GM12878 (cell line): ENCODE measurements at regions not wholly inside any gene's neighbourhood (a gene's known extent, or its start where the extent isn't known, plus 50 kb on each side); places are given as distances from the start of the nearest gene placed in this dataset.

Experiments used
- ATAC-seq: fragments of 200-7000 bp; cut with Tn5 transposase; 3 replicates; pipeline ENCODE4 v1.9.1; 2020; ENCODE audit warnings: mild to moderate bottlenecking, moderate library complexity
- BruUV-seq: library from RNA; stranded (reverse); fragments of 400-500 nt; replicated peaks from 2 replicates; lab custom pipeline; 2021; lab: Mats Ljungman, UMichigan
- CTCF ChIA-PET: fragments of 300-600 bp; sonication (Branson Sonifier 250); formaldehyde crosslinking; extraction: SDS; loops from one replicate; lab custom pipeline; 2021; ENCODE audit warnings: inconsistent platforms; lab: Yijun Ruan, JAX
- POLR2A ChIA-PET: fragments of 350-600 bp; formaldehyde crosslinking; extraction: SDS; loops from one replicate; lab custom pipeline; 2021; ENCODE audit warnings: inconsistent platforms; lab: Charles Lee
- RAD21 ChIA-PET: fragments of 300-600 bp; sonication (Branson Sonifier 250); formaldehyde crosslinking; loops from one replicate; lab custom pipeline; 2023; ENCODE audit warnings: antibody characterized with exemption; ENCODE audit not compliant: unreplicated experiment; lab: Charles Lee
- SMC1A ChIA-PET: fragments of 300-600 bp; sonication (Branson Sonifier 250); formaldehyde crosslinking; loops from one replicate; lab custom pipeline; 2023; ENCODE audit not compliant: unreplicated experiment, uncharacterized antibody; lab: Charles Lee
- DNase-seq: peaks from one replicate; pipeline ENCODE4 v3.0.0-alpha.2; 2011; ENCODE audit warnings: low read depth, low spot score
- FAIRE-seq: peaks from 3 replicates; lab custom pipeline; 2011; peaks lifted over from hg19 to GRCh38; lab: Jason Lieb, UNC
- H2AFZ ChIP-seq: 2 replicates; pipeline ENCODE4 v1.6.0; 2011; ENCODE audit warnings: low read depth, low read length, control low read depth; ENCODE audit not compliant: control insufficient read depth
- H3K27ac ChIP-seq: 2 replicates; pipeline ENCODE4 v1.5.1; 2011; ENCODE audit warnings: control low read depth; ENCODE audit not compliant: control insufficient read depth, insufficient read depth
- H3K27me3 ChIP-seq, 2 experiments: replicated peaks in 1 of 2; 2 replicates each; pipeline versions ENCODE4 v1.6.0 to v1.6.1; 2011; ENCODE audit warnings: low read length in 1 of 2; ENCODE audit not compliant: control insufficient read depth in 2 of 2, insufficient read depth in 2 of 2
- H3K36me3 ChIP-seq, 2 experiments: 2 replicates each; pipeline ENCODE4 v1.5.1; 2011; ENCODE audit warnings: low read length in 1 of 2; ENCODE audit not compliant: control insufficient read depth in 2 of 2, insufficient read depth in 2 of 2
- H3K4me1 ChIP-seq: 2 replicates; pipeline ENCODE4 v1.6.1; 2011; ENCODE audit warnings: mild to moderate bottlenecking, low read length, moderate library complexity, mixed read lengths; ENCODE audit not compliant: control insufficient read depth, insufficient read depth
- H3K4me2 ChIP-seq: 2 replicates; pipeline ENCODE4 v1.6.0; 2011; ENCODE audit warnings: control low read depth; ENCODE audit not compliant: control insufficient read depth, insufficient read depth
- H3K4me3 ChIP-seq: fragments of 200-600 bp; sonication (generic); 2 replicates; pipeline ENCODE4 v1.5.1; 2016
- H3K79me2 ChIP-seq: 2 replicates; pipeline ENCODE4 v1.6.0; 2011; ENCODE audit warnings: low read length; ENCODE audit not compliant: control insufficient read depth, insufficient read depth
- H3K9ac ChIP-seq: 2 replicates; pipeline ENCODE4 v1.8.0; 2011; ENCODE audit warnings: low read length, control low read depth, mixed read lengths; ENCODE audit not compliant: control insufficient read depth, insufficient read depth
- H3K9me3 ChIP-seq: replicated peaks from 3 replicates; pipeline ENCODE4 v1.5.1; 2011; ENCODE audit warnings: mild to moderate bottlenecking, low read length; ENCODE audit not compliant: control insufficient read depth, insufficient read depth
- H4K20me1 ChIP-seq: 2 replicates; pipeline ENCODE4 v1.6.0; 2011; ENCODE audit not compliant: control insufficient read depth, insufficient read depth
- FOXM1 ChIP-seq: IDR thresholded peaks from 2 replicates; pipeline ENCODE4 v1.6.1; 2012; ENCODE audit warnings: low read depth, mild to moderate bottlenecking, inconsistent platforms, low read length, moderate library complexity
- MEF2A ChIP-seq: IDR thresholded peaks from 2 replicates; pipeline ENCODE4 v1.6.1; 2011; ENCODE audit warnings: low read depth, mild to moderate bottlenecking, low read length, moderate library complexity; ENCODE audit not compliant: insufficient read depth
- TCF3 ChIP-seq: IDR thresholded peaks from 2 replicates; pipeline ENCODE4 v1.6.1; 2012; ENCODE audit warnings: low read depth, mild to moderate bottlenecking, low read length, borderline replicate concordance; ENCODE audit not compliant: insufficient read depth
- WGBS: methylation state at CpG from one replicate; pipeline ENCODE4 v1.1.6; 2016; ENCODE audit warnings: low lambda C conversion rate; ENCODE audit not compliant: insufficient replicate concordance, insufficient coverage; ENCODE audit errors: missing lambda C conversion rate; 5-methylcytosine and 5-hydroxymethylcytosine counted together
- in situ Hi-C: fragments of 300-500 bp; cut with MboI; formaldehyde crosslinking; loops from 9 replicates; pipeline ENCODE4 v1.14.3; 2018; ENCODE audit warnings: mixed read lengths
- intact Hi-C: fragments of 100-400 bp; cut with micrococcal nuclease; formaldehyde crosslinking; loops from one replicate; pipeline ENCODE4 v1.14.2; 2022; ENCODE audit not compliant: unreplicated experiment
- TF ChIP-seq, protein P1 (sequence below): fragments of 450-650 bp; conservative IDR thresholded peaks from 2 replicates; pipeline ENCODE4 v1.6.1; 2017; ENCODE audit warnings: mild to moderate bottlenecking, moderate library complexity

DNA sequence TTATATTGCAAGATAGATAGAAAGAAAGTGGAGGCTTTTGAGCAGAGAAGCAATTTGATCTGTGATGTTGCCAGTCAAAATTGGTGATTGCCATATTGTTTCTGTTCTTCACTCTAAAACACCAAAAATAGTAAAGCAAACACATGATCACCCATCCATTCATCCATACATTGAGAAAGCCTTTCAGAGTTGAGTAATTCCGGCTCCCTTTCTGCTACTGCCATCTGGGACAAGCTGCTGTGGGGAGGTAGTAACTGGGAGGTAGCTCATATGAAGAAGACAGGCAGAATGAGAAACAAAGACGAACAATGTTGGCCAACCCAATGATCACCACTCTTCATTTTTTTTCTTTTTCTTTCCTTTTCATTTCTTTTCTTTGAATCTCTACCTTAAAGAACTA is 51.1 kb upstream of the HBS1L start:
- Histone ChIP-seq H4K20me1 (no peaks in the 10 kb centered on the region), H3K27ac (no peak overlapping the region), H3K79me2 (no peaks in the 10 kb centered on the region), H3K9me3 (no peaks in the 10 kb centered on the region), H3K4me2 (no peak overlapping the region), H3K4me3 (no peak overlapping the region), H3K4me1 (peaks cover 3% of the 10 kb centered on the region), H2AFZ (peak overlapping the region; percentile 6), H3K36me3 (no peaks in the 10 kb centered on the region), H3K27me3 (no peaks in the 10 kb centered on the region), H3K9ac (no peak overlapping the region)
- intact Hi-C loops (no loop called here), in situ Hi-C loops (no loop called here)
- BruUV-seq, result no TSS peak
- DNase-seq, result no peak
- WGBS, result 24% methylated on average over 2 of the region's 2 CpGs
- ChIA-PET CTCF (interaction anchor here (0.6 to 6.5 kb wide), 4 partner anchors 17 to 102 kb away, joined by 3 to 73 read pairs (median 6); no protein-coding TSS in a partner anchor), SMC1A (interaction anchor here (0.8 to 4.7 kb wide), 13 partner anchors 9 to 83 kb away, joined by 3 to 19 read pairs (median 4); no protein-coding TSS in a partner anchor), RAD21 (interaction anchor here (0.8 to 6.3 kb wide), 3 partner anchors 19 to 217 kb away, joined by 3 to 49 read pairs (median 4); no protein-coding TSS in a partner anchor), POLR2A (interaction anchor here (0.6 to 2.5 kb wide), 4 partner anchors 9 to 103 kb away, joined by 3 to 8 read pairs (median 5); no protein-coding TSS in a partner anchor)
- FAIRE-seq, result no peak
- ATAC-seq, result no peak
- TF ChIP-seq, protein P1, sequence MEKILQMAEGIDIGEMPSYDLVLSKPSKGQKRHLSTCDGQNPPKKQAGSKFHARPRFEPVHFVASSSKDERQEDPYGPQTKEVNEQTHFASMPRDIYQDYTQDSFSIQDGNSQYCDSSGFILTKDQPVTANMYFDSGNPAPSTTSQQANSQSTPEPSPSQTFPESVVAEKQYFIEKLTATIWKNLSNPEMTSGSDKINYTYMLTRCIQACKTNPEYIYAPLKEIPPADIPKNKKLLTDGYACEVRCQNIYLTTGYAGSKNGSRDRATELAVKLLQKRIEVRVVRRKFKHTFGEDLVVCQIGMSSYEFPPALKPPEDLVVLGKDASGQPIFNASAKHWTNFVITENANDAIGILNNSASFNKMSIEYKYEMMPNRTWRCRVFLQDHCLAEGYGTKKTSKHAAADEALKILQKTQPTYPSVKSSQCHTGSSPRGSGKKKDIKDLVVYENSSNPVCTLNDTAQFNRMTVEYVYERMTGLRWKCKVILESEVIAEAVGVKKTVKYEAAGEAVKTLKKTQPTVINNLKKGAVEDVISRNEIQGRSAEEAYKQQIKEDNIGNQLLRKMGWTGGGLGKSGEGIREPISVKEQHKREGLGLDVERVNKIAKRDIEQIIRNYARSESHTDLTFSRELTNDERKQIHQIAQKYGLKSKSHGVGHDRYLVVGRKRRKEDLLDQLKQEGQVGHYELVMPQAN, result no peak
- 0 out of 2 replicates have a peak, but pooled peaks have one; percentile 24 for TF ChIP-seq MEF2A
- TF ChIP-seq TCF3, result peak; percentile 70; the same call in 1 of the 2 replicates
- TF ChIP-seq FOXM1, result no peak
